HEK293 (cell line): ENCODE measurements at regions not wholly inside any gene's neighbourhood (a gene's known extent, or its start where the extent isn't known, plus 50 kb on each side); places are given as distances from the start of the nearest gene placed in this dataset.
"Not testable (repeated sequence)": the region's sequence is repeated elsewhere in the genome, so short reads cannot be mapped to it uniquely, and the experiment has no call there.

Experiments used
- CTCF ChIA-PET: fragments of 350-600 bp; formaldehyde crosslinking; extraction: SDS; loops from one replicate; lab custom pipeline; 2021; ENCODE audit warnings: antibody characterized with exemption; lab: Yijun Ruan, JAX
- POLR2A ChIA-PET: fragments of 300-600 bp; formaldehyde crosslinking; extraction: SDS; loops from one replicate; lab custom pipeline; 2020; ENCODE audit warnings: antibody characterized with exemption, inconsistent platforms; lab: Yijun Ruan, JAX
- H3K27ac ChIP-seq: fragments of 200-500 bp; sonication (Bioruptor generic); 2 replicates; pipeline ENCODE4 v1.5.1; 2014; ENCODE audit warnings: low read depth, low read length, control low read depth, inconsistent platforms; ENCODE audit errors: extremely low read depth
- H3K36me3 ChIP-seq, 2 experiments: fragments of 200-500 bp in 1 of 2; sonication (Bioruptor generic) in 1 of 2; 1 replicate in 1 of 2; 2 replicates in 1 of 2; pipeline ENCODE4 v1.5.1; 2014 to 2017; ENCODE audit warnings: inconsistent platforms in 2 of 2, low read length in 2 of 2; ENCODE audit not compliant: control insufficient read depth in 2 of 2, insufficient read depth in 1 of 2
- H3K4me1 ChIP-seq: fragments of 200-500 bp; sonication (Bioruptor generic); 2 replicates; pipeline ENCODE4 v1.5.1; 2014; ENCODE audit warnings: mild to moderate bottlenecking, low read length, inconsistent platforms; ENCODE audit not compliant: control insufficient read depth, insufficient read depth
- H3K4me3 ChIP-seq: 2 replicates; pipeline ENCODE4 v1.5.1; 2011; ENCODE audit warnings: low read depth, mild to moderate bottlenecking, control low read depth, low read length, moderate library complexity
- H3K9me3 ChIP-seq: fragments of 200-500 bp; sonication (Bioruptor generic); 2 replicates; pipeline ENCODE4 v1.5.1; 2014; ENCODE audit warnings: low read depth, low read length, inconsistent platforms; ENCODE audit not compliant: control insufficient read depth, insufficient read depth
- BCL11A ChIP-seq: fragments of 450-650 bp; formaldehyde crosslinking; IDR thresholded peaks from 2 replicates; pipeline ENCODE4 v1.5.1; 2016; ENCODE audit warnings: low read depth, missing biosample characterization, missing genetic modification characterization
- EGR2 ChIP-seq: fragments of 450-650 bp; formaldehyde crosslinking; IDR thresholded peaks from 2 replicates; pipeline ENCODE4 v1.5.1; 2016; ENCODE audit warnings: low read depth, missing biosample characterization, missing genetic modification characterization
- HOXA7 ChIP-seq: sonication (generic); formaldehyde crosslinking; IDR thresholded peaks from 2 replicates; pipeline ENCODE4 v1.8.1; 2022; ENCODE audit warnings: missing genetic modification reagents, borderline replicate concordance
- KLF8 ChIP-seq: fragments of 450-650 bp; formaldehyde crosslinking; IDR thresholded peaks from 2 replicates; pipeline ENCODE4 v1.5.1; 2016; ENCODE audit warnings: missing biosample characterization, missing genetic modification characterization
- OVOL3 ChIP-seq: fragments of 450-650 bp; formaldehyde crosslinking; IDR thresholded peaks from 2 replicates; pipeline ENCODE4 v1.5.1; 2016; ENCODE audit warnings: missing biosample characterization, missing genetic modification characterization
- ZBTB8A ChIP-seq: fragments of 450-650 bp; formaldehyde crosslinking; IDR thresholded peaks from 2 replicates; pipeline ENCODE4 v1.5.1; 2016; ENCODE audit warnings: missing biosample characterization, missing genetic modification characterization
- ZNF155 ChIP-seq: fragments of 450-650 bp; formaldehyde crosslinking; IDR thresholded peaks from 2 replicates; pipeline ENCODE4 v1.5.1; 2016; ENCODE audit warnings: missing biosample characterization, missing genetic modification characterization
- ZNF174 ChIP-seq: fragments of 450-650 bp; formaldehyde crosslinking; IDR thresholded peaks from 2 replicates; pipeline ENCODE4 v1.5.0; 2017; ENCODE audit warnings: missing biosample characterization, mild to moderate bottlenecking, missing genetic modification characterization
- ZNF175 ChIP-seq: fragments of 450-650 bp; formaldehyde crosslinking; IDR thresholded peaks from 2 replicates; pipeline ENCODE4 v1.5.1; 2016; ENCODE audit warnings: missing biosample characterization, missing genetic modification characterization
- ZNF202 ChIP-seq: fragments of 450-650 bp; formaldehyde crosslinking; IDR thresholded peaks from 2 replicates; pipeline ENCODE4 v1.5.1; 2016; ENCODE audit warnings: missing biosample characterization, missing genetic modification characterization, borderline replicate concordance
- ZNF239 ChIP-seq: fragments of 450-650 bp; formaldehyde crosslinking; IDR thresholded peaks from 2 replicates; pipeline ENCODE4 v1.5.1; 2016; ENCODE audit warnings: missing biosample characterization, missing genetic modification characterization
- ZNF341 ChIP-seq: fragments of 450-650 bp; formaldehyde crosslinking; IDR thresholded peaks from 2 replicates; pipeline ENCODE4; 2016; ENCODE audit warnings: low read depth, missing biosample characterization, missing genetic modification characterization
- ZNF561 ChIP-seq: fragments of 450-650 bp; IDR thresholded peaks from 2 replicates; pipeline ENCODE4 v1.5.1; 2018; ENCODE audit warnings: missing biosample characterization, missing genetic modification characterization, borderline replicate concordance
- ZNF610 ChIP-seq: fragments of 450-650 bp; formaldehyde crosslinking; IDR thresholded peaks from 2 replicates; pipeline ENCODE4 v1.5.1; 2016; ENCODE audit warnings: missing biosample characterization, missing genetic modification characterization, borderline replicate concordance
- ZNF707 ChIP-seq: fragments of 450-650 bp; formaldehyde crosslinking; IDR thresholded peaks from 2 replicates; pipeline ENCODE4 v1.5.1; 2016; ENCODE audit warnings: missing biosample characterization, missing genetic modification characterization
- ZNF785 ChIP-seq: fragments of 450-650 bp; formaldehyde crosslinking; IDR thresholded peaks from 2 replicates; pipeline ENCODE4 v1.5.1; 2016; ENCODE audit warnings: missing biosample characterization, missing genetic modification characterization
- TF ChIP-seq, protein P1 (sequence below): fragments of 450-650 bp; formaldehyde crosslinking; IDR thresholded peaks from 2 replicates; pipeline ENCODE4 v1.5.1; 2016; ENCODE audit warnings: missing biosample characterization, missing genetic modification characterization, borderline replicate concordance
- TF ChIP-seq, protein P2 (sequence below): fragments of 450-650 bp; formaldehyde crosslinking; IDR thresholded peaks from 2 replicates; pipeline ENCODE4 v1.5.1; 2016; ENCODE audit warnings: missing biosample characterization, missing genetic modification characterization
- TF ChIP-seq, protein P3 (sequence below): fragments of 450-650 bp; formaldehyde crosslinking; IDR thresholded peaks from 2 replicates; pipeline ENCODE4 v1.5.1; 2016; ENCODE audit warnings: missing biosample characterization, missing genetic modification characterization

DNA sequence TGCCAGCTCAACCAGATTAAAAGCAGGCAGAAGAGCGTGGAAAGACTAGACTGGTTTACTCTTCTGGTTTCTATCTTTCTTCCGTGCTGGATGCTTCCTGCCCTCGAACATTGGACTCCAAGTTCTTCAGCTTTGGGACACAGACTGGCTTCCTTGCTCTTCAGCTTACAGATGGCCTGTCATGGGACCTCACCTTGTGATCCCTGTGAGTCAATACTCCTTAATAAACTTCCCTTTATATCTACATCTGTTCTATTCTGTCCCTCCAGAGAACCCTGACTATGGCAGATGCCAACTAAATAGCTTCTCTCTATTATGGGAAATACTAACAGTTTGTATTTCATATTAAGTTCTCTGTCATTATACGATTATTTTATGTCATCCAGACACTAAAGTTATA lies 609.1 kb downstream of the LMO7 start (continued):
- TF ChIP-seq HOXA7 (CRISPR knock-in tag) (no peak), ZNF610 (no peak), ZNF707 (tag by site-specific recombination) (no peak), ZNF561 (no peak)

DNA sequence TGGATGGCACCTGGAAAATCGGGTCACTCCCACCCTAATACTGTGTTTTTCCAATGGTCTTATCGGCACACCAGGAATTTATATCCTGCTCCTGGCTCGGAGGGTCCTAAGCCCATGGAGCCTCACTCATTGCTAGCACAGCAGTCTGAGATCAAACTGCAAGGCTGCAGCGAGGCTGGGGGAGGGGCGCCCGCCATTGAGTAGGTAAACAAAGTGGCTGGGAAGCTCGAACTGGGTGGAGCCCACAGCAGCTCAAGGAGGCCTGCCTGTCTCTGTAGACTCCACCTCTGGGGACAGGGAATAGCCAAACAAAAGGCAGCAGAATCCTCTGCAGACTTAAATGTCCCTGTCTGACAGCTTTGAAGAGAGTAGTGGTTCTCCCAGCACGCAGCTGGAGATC lies 607.0 kb downstream of the LMO7 start:
- H3K9me3 ChIP-seq, H3K27ac ChIP-seq, H3K4me1 ChIP-seq, H3K4me3 ChIP-seq, POLR2A ChIA-PET, H3K36me3 ChIP-seq: not testable (repeated sequence)
- CTCF ChIA-PET = interaction anchor here (0.6 kb wide), 1 partner anchor 23 kb away, joined by 3 read pairs; no protein-coding TSS in a partner anchor

DNA sequence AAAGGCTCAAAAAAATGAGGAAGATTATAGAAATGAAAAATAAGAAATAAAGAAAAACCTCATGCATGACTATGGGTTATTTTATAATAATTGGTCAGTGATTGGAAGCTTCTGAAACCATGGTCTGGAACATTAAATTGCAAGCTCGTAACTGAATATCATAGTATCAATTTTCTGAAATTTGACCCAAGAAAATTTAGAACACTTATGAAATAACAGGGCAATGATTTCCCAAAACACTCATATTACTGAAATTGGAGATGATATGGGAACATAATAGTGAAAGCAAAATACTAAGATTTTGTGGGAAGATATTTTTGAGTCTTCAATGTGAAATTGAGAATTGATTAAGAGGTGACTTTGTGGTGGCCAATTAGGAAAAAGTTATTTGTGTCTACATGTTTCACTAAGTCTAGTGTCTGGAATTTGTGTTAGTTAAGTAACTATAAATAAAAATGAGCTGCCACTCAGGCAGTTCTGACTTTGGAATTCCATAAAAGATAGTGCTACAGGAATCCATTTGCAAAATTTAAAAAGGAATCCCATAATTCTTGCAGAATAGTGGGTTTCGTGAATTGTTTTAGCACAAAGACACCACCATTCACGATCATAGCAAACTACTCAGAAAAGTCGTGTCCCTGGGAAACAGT lies 603.0 kb downstream of the LMO7 start:
- POLR2A ChIA-PET = interaction anchor here (0.7 kb wide), 1 partner anchor 1218 kb away, joined by 4 read pairs; no protein-coding TSS in a partner anchor

More for the DNA sequence above, 603.0 kb downstream of the LMO7 start:
- Histone ChIP-seq H3K4me3 (no peak overlapping the region), H3K9me3 (no peaks in the 10 kb centered on the region), H3K36me3 (no peaks in the 10 kb centered on the region), H3K27ac (no peak overlapping the region), H3K4me1 (no peaks in the 10 kb centered on the region)
- CTCF ChIA-PET = interaction anchor here (0.7 to 1.2 kb wide), 3 partner anchors 133 to 368 kb away, joined by 3 to 5 read pairs (median 3); no protein-coding TSS in a partner anchor
- TF ChIP-seq EGR2 (tag by site-specific recombination) (no peak), OVOL3 (tag by site-specific recombination) (no peak), ZNF175 (no peak), ZNF341 (tag by site-specific recombination) (no peak), ZBTB8A (tag by site-specific recombination) (no peak), ZNF785 (tag by site-specific recombination) (no peak), BCL11A (tag by site-specific recombination) (no peak), ZNF174 (no peak), KLF8 (no peak), ZNF202 (tag by site-specific recombination) (no peak), ZNF155 (tag by site-specific recombination) (no peak), ZNF239 (tag by site-specific recombination) (no peak)
- TF ChIP-seq, protein P1, sequence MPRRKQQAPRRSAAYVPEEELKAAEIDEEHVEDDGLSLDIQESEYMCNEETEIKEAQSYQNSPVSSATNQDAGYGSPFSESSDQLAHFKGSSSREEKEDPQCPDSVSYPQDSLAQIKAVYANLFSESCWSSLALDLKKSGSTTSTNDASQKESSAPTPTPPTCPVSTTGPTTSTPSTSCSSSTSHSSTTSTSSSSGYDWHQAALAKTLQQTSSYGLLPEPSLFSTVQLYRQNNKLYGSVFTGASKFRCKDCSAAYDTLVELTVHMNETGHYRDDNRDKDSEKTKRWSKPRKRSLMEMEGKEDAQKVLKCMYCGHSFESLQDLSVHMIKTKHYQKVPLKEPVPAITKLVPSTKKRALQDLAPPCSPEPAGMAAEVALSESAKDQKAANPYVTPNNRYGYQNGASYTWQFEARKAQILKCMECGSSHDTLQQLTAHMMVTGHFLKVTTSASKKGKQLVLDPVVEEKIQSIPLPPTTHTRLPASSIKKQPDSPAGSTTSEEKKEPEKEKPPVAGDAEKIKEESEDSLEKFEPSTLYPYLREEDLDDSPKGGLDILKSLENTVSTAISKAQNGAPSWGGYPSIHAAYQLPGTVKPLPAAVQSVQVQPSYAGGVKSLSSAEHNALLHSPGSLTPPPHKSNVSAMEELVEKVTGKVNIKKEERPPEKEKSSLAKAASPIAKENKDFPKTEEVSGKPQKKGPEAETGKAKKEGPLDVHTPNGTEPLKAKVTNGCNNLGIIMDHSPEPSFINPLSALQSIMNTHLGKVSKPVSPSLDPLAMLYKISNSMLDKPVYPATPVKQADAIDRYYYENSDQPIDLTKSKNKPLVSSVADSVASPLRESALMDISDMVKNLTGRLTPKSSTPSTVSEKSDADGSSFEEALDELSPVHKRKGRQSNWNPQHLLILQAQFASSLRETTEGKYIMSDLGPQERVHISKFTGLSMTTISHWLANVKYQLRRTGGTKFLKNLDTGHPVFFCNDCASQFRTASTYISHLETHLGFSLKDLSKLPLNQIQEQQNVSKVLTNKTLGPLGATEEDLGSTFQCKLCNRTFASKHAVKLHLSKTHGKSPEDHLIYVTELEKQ = no peak
- TF ChIP-seq, protein P2, sequence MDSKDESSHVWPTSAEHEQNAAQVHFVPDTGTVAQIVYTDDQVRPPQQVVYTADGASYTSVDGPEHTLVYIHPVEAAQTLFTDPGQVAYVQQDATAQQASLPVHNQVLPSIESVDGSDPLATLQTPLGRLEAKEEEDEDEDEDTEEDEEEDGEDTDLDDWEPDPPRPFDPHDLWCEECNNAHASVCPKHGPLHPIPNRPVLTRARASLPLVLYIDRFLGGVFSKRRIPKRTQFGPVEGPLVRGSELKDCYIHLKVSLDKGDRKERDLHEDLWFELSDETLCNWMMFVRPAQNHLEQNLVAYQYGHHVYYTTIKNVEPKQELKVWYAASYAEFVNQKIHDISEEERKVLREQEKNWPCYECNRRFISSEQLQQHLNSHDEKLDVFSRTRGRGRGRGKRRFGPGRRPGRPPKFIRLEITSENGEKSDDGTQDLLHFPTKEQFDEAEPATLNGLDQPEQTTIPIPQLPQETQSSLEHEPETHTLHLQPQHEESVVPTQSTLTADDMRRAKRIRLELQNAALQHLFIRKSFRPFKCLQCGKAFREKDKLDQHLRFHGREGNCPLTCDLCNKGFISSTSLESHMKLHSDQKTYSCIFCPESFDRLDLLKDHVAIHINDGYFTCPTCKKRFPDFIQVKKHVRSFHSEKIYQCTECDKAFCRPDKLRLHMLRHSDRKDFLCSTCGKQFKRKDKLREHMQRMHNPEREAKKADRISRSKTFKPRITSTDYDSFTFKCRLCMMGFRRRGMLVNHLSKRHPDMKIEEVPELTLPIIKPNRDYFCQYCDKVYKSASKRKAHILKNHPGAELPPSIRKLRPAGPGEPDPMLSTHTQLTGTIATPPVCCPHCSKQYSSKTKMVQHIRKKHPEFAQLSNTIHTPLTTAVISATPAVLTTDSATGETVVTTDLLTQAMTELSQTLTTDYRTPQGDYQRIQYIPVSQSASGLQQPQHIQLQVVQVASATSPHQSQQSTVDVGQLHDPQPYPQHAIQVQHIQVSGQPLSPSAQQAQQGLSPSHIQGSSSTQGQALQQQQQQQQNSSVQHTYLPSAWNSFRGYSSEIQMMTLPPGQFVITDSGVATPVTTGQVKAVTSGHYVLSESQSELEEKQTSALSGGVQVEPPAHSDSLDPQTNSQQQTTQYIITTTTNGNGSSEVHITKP (tag by site-specific recombination) = no peak
- TF ChIP-seq, protein P3, sequence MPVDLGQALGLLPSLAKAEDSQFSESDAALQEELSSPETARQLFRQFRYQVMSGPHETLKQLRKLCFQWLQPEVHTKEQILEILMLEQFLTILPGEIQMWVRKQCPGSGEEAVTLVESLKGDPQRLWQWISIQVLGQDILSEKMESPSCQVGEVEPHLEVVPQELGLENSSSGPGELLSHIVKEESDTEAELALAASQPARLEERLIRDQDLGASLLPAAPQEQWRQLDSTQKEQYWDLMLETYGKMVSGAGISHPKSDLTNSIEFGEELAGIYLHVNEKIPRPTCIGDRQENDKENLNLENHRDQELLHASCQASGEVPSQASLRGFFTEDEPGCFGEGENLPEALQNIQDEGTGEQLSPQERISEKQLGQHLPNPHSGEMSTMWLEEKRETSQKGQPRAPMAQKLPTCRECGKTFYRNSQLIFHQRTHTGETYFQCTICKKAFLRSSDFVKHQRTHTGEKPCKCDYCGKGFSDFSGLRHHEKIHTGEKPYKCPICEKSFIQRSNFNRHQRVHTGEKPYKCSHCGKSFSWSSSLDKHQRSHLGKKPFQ (tag by site-specific recombination) = no peak
